SK-N-SH (cell line): ENCODE measurements at regions not wholly inside any gene's neighbourhood (a gene's known extent, or its start where the extent isn't known, plus 50 kb on each side); places are given as distances from the start of the nearest gene placed in this dataset.

Experiments
- CHD2 ChIP-seq: fragments of 150-350 bp; IDR thresholded peaks from 2 replicates; pipeline ENCODE4 v1.6.1; 2018; ENCODE audit warnings: low read length; ENCODE audit not compliant: partially characterized antibody
- CTCF ChIP-seq: fragments of 200-600 bp; sonication (generic); IDR thresholded peaks from 2 replicates; pipeline ENCODE4 v1.6.1; 2017; ENCODE audit warnings: antibody characterized with exemption, mild to moderate bottlenecking, moderate library complexity
- EP300 ChIP-seq, 2 experiments: IDR thresholded peaks; 2 replicates each; pipeline versions ENCODE4 v1.4.0 to v1.6.1; 2012; ENCODE audit warnings: borderline replicate concordance in 1 of 2, low read depth in 1 of 2, low read length in 1 of 2
- MAX ChIP-seq: IDR thresholded peaks from 2 replicates; pipeline ENCODE4 v1.4.0; 2012; ENCODE audit warnings: low read depth
- POLR2AphosphoS5 ChIP-seq: IDR thresholded peaks from 2 replicates; pipeline ENCODE4 v1.6.1; 2012; ENCODE audit warnings: low read depth, low read length
- RAD21 ChIP-seq: IDR thresholded peaks from 2 replicates; pipeline ENCODE4 v1.6.1; 2012; ENCODE audit warnings: mild to moderate bottlenecking, low read length
- SMC3 ChIP-seq: IDR thresholded peaks from 2 replicates; pipeline ENCODE4 v1.6.1; 2012; ENCODE audit warnings: low read depth, low read length, improper control_type of control experiment
- TF ChIP-seq, protein P1 (sequence below): fragments of 150-350 bp; IDR thresholded peaks from 2 replicates; pipeline ENCODE4 v1.6.1; 2017; ENCODE audit warnings: antibody characterized with exemption, low read length, low read depth, borderline replicate concordance

DNA sequence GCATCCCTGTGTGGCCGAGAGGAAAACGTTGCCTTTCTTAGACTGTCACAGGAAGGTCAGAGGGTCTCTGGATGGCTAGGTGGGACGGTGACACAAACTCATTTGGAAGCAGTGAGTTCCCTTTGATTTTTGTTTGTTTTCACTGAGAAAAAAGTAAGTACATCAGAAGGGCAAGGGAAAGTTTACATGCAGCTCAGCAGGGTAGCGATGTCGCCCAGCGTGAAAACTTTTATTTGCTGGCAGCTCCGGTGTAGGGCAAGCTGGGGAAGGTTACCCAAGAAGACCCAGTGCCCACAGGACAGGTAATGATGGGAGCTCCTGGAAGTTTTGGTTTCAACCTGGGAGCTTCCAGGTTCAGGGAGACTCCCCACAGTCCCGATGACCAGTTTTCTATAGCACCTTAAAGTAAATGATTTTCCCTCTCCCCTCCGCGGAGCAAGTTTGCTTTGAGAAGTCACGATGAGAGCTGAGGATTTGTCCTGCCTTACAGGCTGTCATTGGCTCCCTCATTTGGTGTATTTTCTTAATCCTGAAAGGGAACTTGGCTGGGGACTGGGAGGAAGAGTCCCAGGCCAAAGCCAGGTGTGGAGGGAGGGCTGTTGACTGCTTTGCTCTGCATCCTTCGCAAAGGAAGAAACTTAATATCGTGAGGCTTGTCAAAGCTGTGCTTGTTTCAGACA lies 64.7 kb upstream of the ESRRB start:
- TF ChIP-seq MAX (no peak), CTCF (no peak), CHD2 (no peak), RAD21 (no peak), EP300 (IDR thresholded peaks at IDR 0.05; ENCODE audit: borderline replicate concordance in 1 of 2, low read depth in 1 of 2, low read length in 1 of 2) (no peak), POLR2AphosphoS5 (no peak), SMC3 (no peak)
- TF ChIP-seq, protein P1, sequence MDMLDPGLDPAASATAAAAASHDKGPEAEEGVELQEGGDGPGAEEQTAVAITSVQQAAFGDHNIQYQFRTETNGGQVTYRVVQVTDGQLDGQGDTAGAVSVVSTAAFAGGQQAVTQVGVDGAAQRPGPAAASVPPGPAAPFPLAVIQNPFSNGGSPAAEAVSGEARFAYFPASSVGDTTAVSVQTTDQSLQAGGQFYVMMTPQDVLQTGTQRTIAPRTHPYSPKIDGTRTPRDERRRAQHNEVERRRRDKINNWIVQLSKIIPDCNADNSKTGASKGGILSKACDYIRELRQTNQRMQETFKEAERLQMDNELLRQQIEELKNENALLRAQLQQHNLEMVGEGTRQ, result no peak
